CD14-positive monocyte (primary cell): ENCODE measurements at regions not wholly inside any gene's neighbourhood (a gene's known extent, or its start where the extent isn't known, plus 50 kb on each side); places are given as distances from the start of the nearest gene placed in this dataset.
A peak's percentile ranks its signal among the peaks of the same experiment; 100 is the strongest.

Experiments used
- DNase-seq, 3 donors: peaks; one replicate each; pipeline ENCODE4 v3.0.0-alpha.2; 2011 to 2022
- H2AFZ ChIP-seq: 2 replicates; pipeline ENCODE4 v1.6.0; 2012; ENCODE audit warnings: mild to moderate bottlenecking, low read depth, low read length, inconsistent platforms; ENCODE audit not compliant: insufficient read depth, poor library complexity, severe bottlenecking
- H3K27ac ChIP-seq, 2 donors: 1 replicate in 1 of 2; 2 replicates in 1 of 2; pipeline ENCODE4 v1.5.1; 2012 to 2013; ENCODE audit warnings: low read length in 2 of 2, control low read depth in 1 of 2, inconsistent platforms in 1 of 2, low read depth in 1 of 2, mild to moderate bottlenecking in 1 of 2
- H3K27me3 ChIP-seq, 2 donors: one replicate each; pipeline versions ENCODE4 v1.6.0 to v1.6.1; 2011 to 2013; ENCODE audit warnings: low read length in 2 of 2; ENCODE audit not compliant: control insufficient read depth in 2 of 2, insufficient read depth in 2 of 2
- H3K36me3 ChIP-seq, 2 donors: replicated peaks in 1 of 2; 1 replicate in 1 of 2; 2 replicates in 1 of 2; pipeline versions ENCODE4 v1.5.1 to v1.6.1; 2012 to 2013; ENCODE audit warnings: low read length in 2 of 2, control low read depth in 1 of 2, inconsistent platforms in 1 of 2, mild to moderate bottlenecking in 1 of 2; ENCODE audit not compliant: insufficient read depth in 2 of 2, control insufficient read depth in 1 of 2
- H3K4me1 ChIP-seq, 2 donors: 1 replicate in 1 of 2; 2 replicates in 1 of 2; pipeline versions ENCODE4 v1.5.1 to v1.6.1; 2012 to 2013; ENCODE audit warnings: low read length in 2 of 2, control low read depth in 1 of 2, inconsistent platforms in 1 of 2, mild to moderate bottlenecking in 1 of 2, moderate library complexity in 1 of 2; ENCODE audit not compliant: insufficient read depth in 2 of 2, control insufficient read depth in 1 of 2
- H3K4me2 ChIP-seq: replicated peaks from 2 replicates; pipeline ENCODE3; 2012; ENCODE audit warnings: low read length, moderate library complexity, mild to moderate bottlenecking; ENCODE audit not compliant: poor library complexity, severe bottlenecking; ENCODE audit errors: extremely low read depth
- H3K4me3 ChIP-seq, 3 experiments: fragments of 200-600 bp in 1 of 3; sonication (generic) in 1 of 3; replicated peaks in 1 of 3; 1 replicate in 2 of 3; 2 replicates in 1 of 3; pipeline ENCODE4 v1.5.1; 2011 to 2013; ENCODE audit warnings: low read length in 3 of 3, mild to moderate bottlenecking in 3 of 3, control low read depth in 2 of 3, low read depth in 2 of 3, inconsistent platforms in 1 of 3, moderate library complexity in 1 of 3
- H3K79me2 ChIP-seq: 2 replicates; pipeline ENCODE4 v1.6.0; 2012; ENCODE audit warnings: mild to moderate bottlenecking, control low read depth, inconsistent platforms, low read length, moderate library complexity; ENCODE audit not compliant: insufficient read depth
- H3K9ac ChIP-seq: 2 replicates; pipeline ENCODE4 v1.6.0; 2017; ENCODE audit warnings: low read length, mild to moderate bottlenecking; ENCODE audit not compliant: insufficient read depth, poor library complexity, severe bottlenecking
- H3K9me3 ChIP-seq, 2 donors: replicated peaks in 1 of 2; 1 replicate in 1 of 2; 2 replicates in 1 of 2; pipeline versions ENCODE4 v1.5.1 to v1.6.1; 2012 to 2013; ENCODE audit warnings: low read length in 2 of 2, control low read depth in 1 of 2; ENCODE audit not compliant: control insufficient read depth in 1 of 2, insufficient read depth in 1 of 2
- H4K20me1 ChIP-seq: 2 replicates; pipeline ENCODE4 v1.6.0; 2012; ENCODE audit warnings: mild to moderate bottlenecking, low read length, control low read depth, moderate library complexity; ENCODE audit not compliant: insufficient read depth
- H3K27ac Mint-ChIP-seq, 7 donors: one replicate each; pipeline ENCODE4 v1.8.0; 2020; ENCODE audit warnings: mild to moderate bottlenecking in 7 of 7, mixed read lengths in 7 of 7, moderate library complexity in 6 of 7, inconsistent platforms in 2 of 7
- H3K27me3 Mint-ChIP-seq, 3 donors: one replicate each; pipeline ENCODE4 v1.8.0; 2021 to 2022; ENCODE audit warnings: low read depth in 3 of 3, mild to moderate bottlenecking in 3 of 3, mixed read lengths in 3 of 3, moderate library complexity in 3 of 3, inconsistent platforms in 1 of 3
- H3K36me3 Mint-ChIP-seq, 2 donors: one replicate each; pipeline ENCODE4 v1.8.0; 2020; ENCODE audit warnings: mixed read lengths in 2 of 2, inconsistent platforms in 1 of 2, mild to moderate bottlenecking in 1 of 2
- H3K4me1 Mint-ChIP-seq: one replicate; pipeline ENCODE4 v1.8.0; 2020; ENCODE audit warnings: mild to moderate bottlenecking, mixed read lengths
- H3K4me3 Mint-ChIP-seq, 2 donors: one replicate each; pipeline ENCODE4 v1.8.0; 2020; ENCODE audit warnings: mild to moderate bottlenecking in 2 of 2, mixed read lengths in 2 of 2, moderate library complexity in 1 of 2
- H3K9me3 Mint-ChIP-seq, 7 donors: one replicate each; pipeline ENCODE4 v1.8.0; 2020 to 2022; ENCODE audit warnings: mixed read lengths in 7 of 7, mild to moderate bottlenecking in 6 of 7, moderate library complexity in 6 of 7, inconsistent platforms in 2 of 7
- CTCF ChIP-seq: fragments of 200-600 bp; IDR thresholded peaks from one replicate; pipeline ENCODE4 v1.8.0; 2022; ENCODE audit warnings: antibody characterized with exemption, mild to moderate bottlenecking
- WGBS: methylation state at CpG from one replicate; pipeline ENCODE4 v1.1.5; 2013; ENCODE audit warnings: missing lambda C conversion rate; ENCODE audit not compliant: insufficient coverage; 5-methylcytosine and 5-hydroxymethylcytosine counted together
- intact Hi-C, 2 donors: fragments of 100-400 bp; cut with micrococcal nuclease; formaldehyde crosslinking; loops; one replicate each; pipeline versions ENCODE4 v1.15.0 to v1.15.1; 2023

GRCh38 chr2:118498943-118499342 is 348.5 kb downstream of the EN1 start:
- Mint-ChIP-seq H3K27ac (no peak overlapping the region), H3K27me3 (peaks cover 0 to 7% (median 4%) of the 10 kb centered on the region in 3 donors), H3K4me1 (no peaks in the 10 kb centered on the region), H3K4me3 (no peak overlapping the region), H3K36me3 (no peaks in the 10 kb centered on the region), H3K9me3 (peaks cover 0 to 2% (median 0%) of the 10 kb centered on the region in 7 donors)
- Histone ChIP-seq H3K36me3 (no peaks in the 10 kb centered on the region), H3K9ac (no peak overlapping the region), H3K9me3 (no peaks in the 10 kb centered on the region), H2AFZ (no peak overlapping the region), H3K4me2 (no peak overlapping the region), H3K27ac (no peak overlapping the region), H3K79me2 (no peaks in the 10 kb centered on the region), H3K27me3 (no peaks in the 10 kb centered on the region), H3K4me1 (no peaks in the 10 kb centered on the region), H3K4me3 (no peak overlapping the region), H4K20me1 (no peaks in the 10 kb centered on the region)
- no peak for TF ChIP-seq CTCF
- no peak for DNase-seq
- intact Hi-C loops, result no loop called here

- H3K9me3 ChIP-seq, result no peaks in the 10 kb centered on the region
- Mint-ChIP-seq H3K27ac (peak overlapping the region in 1 of 7 donors; percentile 64), H3K4me3 (no peak overlapping the region), H3K9me3 (peaks cover 0 to 2% (median 0%) of the 10 kb centered on the region in 7 donors), H3K4me1 (no peaks in the 10 kb centered on the region), H3K36me3 (no peaks in the 10 kb centered on the region), H3K27me3 (peaks cover 0 to 8% (median 4%) of the 10 kb centered on the region in 3 donors)
- intact Hi-C loops, result no loop called here
- H3K4me3 ChIP-seq, result no peak overlapping the region
- 90% methylated on average over 6 of the region's 7 CpGs for WGBS
- H4K20me1 ChIP-seq, result no peaks in the 10 kb centered on the region
- no peaks in the 10 kb centered on the region for H3K27me3 ChIP-seq
- H3K36me3 ChIP-seq, result no peaks in the 10 kb centered on the region
- H3K4me2 ChIP-seq, result no peak overlapping the region
- H3K4me1 ChIP-seq, result no peaks in the 10 kb centered on the region
- no peak overlapping the region for H2AFZ ChIP-seq
- no peak overlapping the region for H3K27ac ChIP-seq
- DNase-seq, result no peak
- no peak overlapping the region for H3K9ac ChIP-seq
- H3K79me2 ChIP-seq, result no peaks in the 10 kb centered on the region
- TF ChIP-seq CTCF, result no peak
These were observed 350.4 kb downstream of the EN1 start for GRCh38 chr2:118496870-118497611.
